Karpas-422 (cell line): ENCODE measurements at regions not wholly inside any gene's neighbourhood (a gene's known extent, or its start where the extent isn't known, plus 50 kb on each side); places are given as distances from the start of the nearest gene placed in this dataset.
"Not testable (repeated sequence)": the region's sequence is repeated elsewhere in the genome, so short reads cannot be mapped to it uniquely, and the experiment has no call there.

ENCODE experiments used
- DNase-seq: peaks from one replicate; pipeline ENCODE4 v3.0.0-alpha.2; 2015
- H2AFZ ChIP-seq: fragments of 200-600 bp; sonication (generic); 2 replicates; pipeline ENCODE4 v1.6.1; 2014; ENCODE audit warnings: antibody characterized with exemption, low read length, mixed read lengths
- H3K27ac ChIP-seq: fragments of 200-600 bp; sonication (generic); 2 replicates; pipeline ENCODE4 v1.5.1; 2014; ENCODE audit warnings: mild to moderate bottlenecking, low read length, moderate library complexity
- H3K27me3 ChIP-seq: fragments of 200-600 bp; sonication (generic); 2 replicates; pipeline ENCODE4 v1.6.1; 2014; ENCODE audit warnings: low read length, mixed read lengths
- H3K36me3 ChIP-seq: fragments of 200-600 bp; sonication (generic); 2 replicates; pipeline ENCODE4 v1.6.1; 2014; ENCODE audit warnings: low read length, mixed read lengths; ENCODE audit not compliant: insufficient read depth
- H3K4me1 ChIP-seq: fragments of 200-600 bp; sonication (generic); 2 replicates; pipeline ENCODE4 v1.6.1; 2014; ENCODE audit warnings: mild to moderate bottlenecking, low read length, mixed read lengths
- H3K4me2 ChIP-seq: fragments of 200-600 bp; sonication (generic); 2 replicates; pipeline ENCODE4 v1.6.1; 2014; ENCODE audit warnings: low read length, low read depth, mild to moderate bottlenecking; ENCODE audit not compliant: poor library complexity, severe bottlenecking
- H3K4me3 ChIP-seq: fragments of 200-600 bp; sonication (generic); 2 replicates; pipeline ENCODE4 v1.5.1; 2014; ENCODE audit warnings: mild to moderate bottlenecking, antibody characterized with exemption, low read length, mixed read lengths
- H3K79me2 ChIP-seq: fragments of 200-600 bp; sonication (generic); 2 replicates; pipeline ENCODE4 v1.6.1; 2014; ENCODE audit warnings: mild to moderate bottlenecking, low read length, mixed read lengths
- H3K9ac ChIP-seq: fragments of 200-600 bp; sonication (generic); 2 replicates; pipeline ENCODE4 v1.6.0; 2014; ENCODE audit warnings: low read length
- H3K9me2 ChIP-seq: fragments of 200-600 bp; sonication (generic), shearing (Covaris generic); replicated peaks from 2 replicates; pipeline ENCODE4 v1.6.0; 2014; ENCODE audit warnings: mild to moderate bottlenecking, low read length, moderate library complexity; ENCODE audit not compliant: insufficient read depth
- H3K9me3 ChIP-seq: fragments of 300-700, 200-600 bp; sonication (generic); 2 replicates; pipeline ENCODE4 v1.6.1; 2014; ENCODE audit warnings: low read length, mixed read lengths
- H4K20me1 ChIP-seq: fragments of 200-600 bp; sonication (generic); 2 replicates; pipeline ENCODE4 v1.6.1; 2014; ENCODE audit warnings: mild to moderate bottlenecking, antibody characterized with exemption, low read length, low read depth; ENCODE audit not compliant: insufficient read depth

DNA sequence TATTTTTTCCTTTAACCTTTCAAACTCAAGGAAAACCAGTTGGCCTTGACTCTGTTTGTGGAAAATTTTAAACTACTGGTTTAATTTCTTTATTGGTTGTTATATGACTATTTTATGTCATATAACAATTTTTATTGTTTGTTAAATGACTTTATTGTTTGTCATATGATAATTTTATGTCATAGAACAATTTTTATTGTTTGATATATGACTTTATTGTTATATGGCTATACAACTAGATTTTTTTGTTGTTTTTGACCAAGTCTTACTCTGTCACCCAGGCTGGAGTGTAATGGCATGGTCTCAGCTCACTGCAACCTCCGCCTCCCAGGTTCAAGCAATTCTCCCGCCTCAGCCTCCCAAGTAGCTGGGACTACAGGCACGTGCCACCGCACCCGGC, 61.1 kb upstream of the TRIM77 start:
- H2AFZ ChIP-seq, DNase-seq, H3K27ac ChIP-seq, H3K9ac ChIP-seq, H3K27me3 ChIP-seq, H3K4me3 ChIP-seq, H3K4me1 ChIP-seq, H3K9me2 ChIP-seq, H3K36me3 ChIP-seq, H3K4me2 ChIP-seq, H4K20me1 ChIP-seq, H3K9me3 ChIP-seq, H3K79me2 ChIP-seq: not testable (repeated sequence)

DNA sequence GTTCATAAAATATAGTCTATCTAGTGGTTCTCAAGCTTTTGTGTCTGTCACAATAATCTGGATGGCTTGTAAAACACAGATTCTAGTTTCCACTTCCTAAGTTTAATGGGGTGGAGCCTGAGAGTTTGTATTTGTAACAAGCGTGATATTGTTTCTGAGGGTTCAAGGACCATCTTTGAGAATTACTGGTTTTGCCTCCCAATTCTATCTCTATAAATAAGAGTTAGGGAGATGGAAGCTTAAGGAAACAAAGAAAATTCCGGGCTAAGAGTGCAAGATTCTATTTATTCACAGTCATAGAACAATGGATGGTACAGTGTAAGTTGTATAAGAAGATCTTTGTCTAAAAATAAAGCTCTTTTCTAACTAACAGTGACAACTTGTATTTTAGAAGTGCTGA, 55.4 kb upstream of the TRIM77 start:
- H2AFZ ChIP-seq, H3K27ac ChIP-seq, H3K27me3 ChIP-seq, H3K9me3 ChIP-seq, H3K4me2 ChIP-seq, H3K9me2 ChIP-seq, H4K20me1 ChIP-seq, H3K4me1 ChIP-seq, H3K9ac ChIP-seq, H3K36me3 ChIP-seq, H3K4me3 ChIP-seq, H3K79me2 ChIP-seq, DNase-seq: not testable (repeated sequence)

DNA sequence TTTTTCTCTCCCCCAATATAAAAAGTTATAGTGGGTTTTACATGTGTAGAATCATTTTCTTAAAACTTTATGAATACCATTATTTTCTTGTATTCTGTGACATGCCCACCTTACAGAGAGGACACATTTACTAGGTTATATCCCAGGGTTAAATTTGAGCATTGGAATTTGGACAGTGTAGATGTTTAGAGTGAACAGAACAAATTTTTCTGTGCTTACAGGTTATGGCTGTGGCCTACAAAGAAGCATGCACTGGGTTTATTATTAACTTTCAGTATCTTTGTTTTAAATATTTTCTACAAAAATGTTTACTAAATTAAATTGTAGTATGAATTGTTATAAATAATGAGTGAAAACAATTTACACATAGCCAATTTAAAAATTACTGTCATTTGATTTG, 51.3 kb upstream of the TRIM77 start:
- not testable (repeated sequence) for H2AFZ ChIP-seq, H3K36me3 ChIP-seq, H3K4me2 ChIP-seq, DNase-seq, H4K20me1 ChIP-seq, H3K4me1 ChIP-seq, H3K79me2 ChIP-seq, H3K9me2 ChIP-seq, H3K4me3 ChIP-seq, H3K9ac ChIP-seq, H3K27ac ChIP-seq, H3K9me3 ChIP-seq, H3K27me3 ChIP-seq

DNA sequence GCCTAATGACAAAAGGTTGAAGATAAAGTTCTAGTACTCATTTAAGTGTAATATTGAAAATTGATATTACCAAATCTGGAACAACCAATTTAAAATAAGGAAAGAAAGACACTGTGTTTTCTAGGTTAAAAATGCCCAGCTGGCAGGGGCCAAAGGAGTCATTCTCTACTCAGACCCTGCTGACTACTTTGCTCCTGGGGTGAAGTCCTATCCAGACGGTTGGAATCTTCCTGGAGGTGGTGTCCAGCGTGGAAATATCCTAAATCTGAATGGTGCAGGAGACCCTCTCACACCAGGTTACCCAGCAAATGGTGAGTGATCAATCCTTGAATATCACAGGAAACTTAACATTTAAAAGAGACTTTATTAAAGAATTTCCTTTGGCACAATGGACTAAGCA, 50.7 kb upstream of the TRIM77 start:
- H3K4me1 ChIP-seq, H3K36me3 ChIP-seq, H3K4me3 ChIP-seq, H3K79me2 ChIP-seq, H3K9me3 ChIP-seq, H3K27ac ChIP-seq, H3K4me2 ChIP-seq, H4K20me1 ChIP-seq, H3K27me3 ChIP-seq, H3K9ac ChIP-seq, DNase-seq, H3K9me2 ChIP-seq, H2AFZ ChIP-seq: not testable (repeated sequence)

DNA sequence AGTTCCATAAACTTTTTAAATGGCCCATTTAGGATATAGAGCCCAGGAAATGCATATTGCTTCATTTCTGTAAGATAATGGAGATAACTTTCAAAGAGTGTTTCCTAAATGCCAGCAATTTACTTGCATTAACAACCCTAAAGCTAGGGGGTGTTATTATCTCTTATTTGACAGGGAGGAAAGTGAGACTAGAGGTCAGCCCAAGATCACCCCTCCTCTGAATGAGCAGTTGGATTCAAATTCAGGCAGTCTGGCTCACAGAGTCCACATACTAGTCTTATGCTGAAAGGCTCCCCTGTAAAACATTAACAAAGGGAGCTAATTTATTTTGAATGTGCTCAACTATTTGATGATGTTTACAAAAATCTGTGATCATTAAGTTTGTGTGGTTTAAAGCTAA, 49.9 kb upstream of the TRIM77 start:
- no peaks in the 10 kb centered on the region for H3K79me2 ChIP-seq
- no peak overlapping the region for H3K4me2 ChIP-seq
- no peak overlapping the region for H3K27ac ChIP-seq
- no peaks in the 10 kb centered on the region for H4K20me1 ChIP-seq
- no peak overlapping the region for H3K4me3 ChIP-seq
- H3K4me1 ChIP-seq, result no peaks in the 10 kb centered on the region
- peak; percentile 55 for DNase-seq
- H3K9me2 ChIP-seq, result no peaks in the 10 kb centered on the region
- H3K36me3 ChIP-seq, result no peaks in the 10 kb centered on the region
- H3K9ac ChIP-seq, result no peak overlapping the region
- no peaks in the 10 kb centered on the region for H3K27me3 ChIP-seq
- no peak overlapping the region for H2AFZ ChIP-seq
- no peaks in the 10 kb centered on the region for H3K9me3 ChIP-seq
